ENCODE measurements at regions not wholly inside any gene's neighbourhood (a gene's known extent, or its start where the extent isn't known, plus 50 kb on each side); places are given as distances from the start of the nearest gene placed in this dataset.

GRCh38 chr1:228905701-228906101, 170.4 kb downstream of the RHOU start:
- TF ChIP-seq, protein P1, sequence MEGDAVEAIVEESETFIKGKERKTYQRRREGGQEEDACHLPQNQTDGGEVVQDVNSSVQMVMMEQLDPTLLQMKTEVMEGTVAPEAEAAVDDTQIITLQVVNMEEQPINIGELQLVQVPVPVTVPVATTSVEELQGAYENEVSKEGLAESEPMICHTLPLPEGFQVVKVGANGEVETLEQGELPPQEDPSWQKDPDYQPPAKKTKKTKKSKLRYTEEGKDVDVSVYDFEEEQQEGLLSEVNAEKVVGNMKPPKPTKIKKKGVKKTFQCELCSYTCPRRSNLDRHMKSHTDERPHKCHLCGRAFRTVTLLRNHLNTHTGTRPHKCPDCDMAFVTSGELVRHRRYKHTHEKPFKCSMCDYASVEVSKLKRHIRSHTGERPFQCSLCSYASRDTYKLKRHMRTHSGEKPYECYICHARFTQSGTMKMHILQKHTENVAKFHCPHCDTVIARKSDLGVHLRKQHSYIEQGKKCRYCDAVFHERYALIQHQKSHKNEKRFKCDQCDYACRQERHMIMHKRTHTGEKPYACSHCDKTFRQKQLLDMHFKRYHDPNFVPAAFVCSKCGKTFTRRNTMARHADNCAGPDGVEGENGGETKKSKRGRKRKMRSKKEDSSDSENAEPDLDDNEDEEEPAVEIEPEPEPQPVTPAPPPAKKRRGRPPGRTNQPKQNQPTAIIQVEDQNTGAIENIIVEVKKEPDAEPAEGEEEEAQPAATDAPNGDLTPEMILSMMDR (IDR thresholded peaks at IDR 0.05), result no peak
- TF ChIP-seq SIN3A (IDR thresholded peaks at IDR 0.05; ENCODE audit: borderline replicate concordance, insufficient read depth, low read depth, low read length), result no peak

Data from Panc1 (cell line).